ENCODE measurements at regions not wholly inside any gene's neighbourhood (a gene's known extent, or its start where the extent isn't known, plus 50 kb on each side); places are given as distances from the start of the nearest gene placed in this dataset.
"Not testable (repeated sequence)": the region's sequence is repeated elsewhere in the genome, so short reads cannot be mapped to it uniquely, and the experiment has no call there.

DNA sequence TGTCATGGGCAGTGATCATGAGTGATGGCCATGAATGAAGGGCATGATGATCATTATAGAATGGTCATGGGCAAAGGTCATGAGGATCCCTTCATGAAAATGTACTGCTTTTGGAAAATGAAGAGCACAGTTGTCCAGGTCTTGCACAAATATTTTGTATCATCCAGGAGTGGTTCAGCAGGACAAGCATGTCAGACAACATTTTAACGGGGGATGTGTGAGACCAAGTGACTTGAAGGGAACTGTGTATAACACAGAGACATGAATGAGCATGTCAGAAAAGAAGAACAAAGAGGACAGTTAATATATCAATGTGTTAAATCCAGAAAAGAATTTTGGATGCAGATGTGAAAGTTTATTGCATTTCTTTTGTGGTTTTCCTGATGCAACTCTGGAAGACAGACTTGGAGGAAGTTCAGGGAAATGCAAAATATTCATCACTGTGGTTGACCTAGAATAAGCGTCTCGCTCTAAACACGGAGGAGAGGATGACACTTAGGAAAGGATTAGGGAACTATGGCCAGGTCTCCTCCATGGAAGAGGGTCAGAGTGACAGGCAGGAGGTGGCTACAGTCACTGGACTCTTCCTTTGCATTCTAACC lies 116.1 kb upstream of the IRX4 start:
- no peak for DNase-seq

DNA sequence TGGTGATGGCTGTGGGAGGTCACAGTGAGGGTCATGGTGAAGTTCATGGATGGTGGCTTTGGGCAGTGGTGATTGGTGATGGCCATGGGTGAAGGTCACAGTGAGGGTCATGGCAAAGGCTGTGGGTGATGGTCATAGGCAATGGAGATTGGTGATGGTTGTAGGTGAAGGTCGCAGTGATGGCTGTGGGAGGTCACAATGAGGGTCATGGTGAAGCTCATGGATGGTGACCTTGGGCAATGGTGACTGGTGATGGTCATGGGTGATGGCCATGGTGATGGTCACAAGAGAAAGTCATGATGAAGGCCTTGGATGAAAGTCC lies 115.6 kb upstream of the IRX4 start:
- DNase-seq, result no peak

DNA sequence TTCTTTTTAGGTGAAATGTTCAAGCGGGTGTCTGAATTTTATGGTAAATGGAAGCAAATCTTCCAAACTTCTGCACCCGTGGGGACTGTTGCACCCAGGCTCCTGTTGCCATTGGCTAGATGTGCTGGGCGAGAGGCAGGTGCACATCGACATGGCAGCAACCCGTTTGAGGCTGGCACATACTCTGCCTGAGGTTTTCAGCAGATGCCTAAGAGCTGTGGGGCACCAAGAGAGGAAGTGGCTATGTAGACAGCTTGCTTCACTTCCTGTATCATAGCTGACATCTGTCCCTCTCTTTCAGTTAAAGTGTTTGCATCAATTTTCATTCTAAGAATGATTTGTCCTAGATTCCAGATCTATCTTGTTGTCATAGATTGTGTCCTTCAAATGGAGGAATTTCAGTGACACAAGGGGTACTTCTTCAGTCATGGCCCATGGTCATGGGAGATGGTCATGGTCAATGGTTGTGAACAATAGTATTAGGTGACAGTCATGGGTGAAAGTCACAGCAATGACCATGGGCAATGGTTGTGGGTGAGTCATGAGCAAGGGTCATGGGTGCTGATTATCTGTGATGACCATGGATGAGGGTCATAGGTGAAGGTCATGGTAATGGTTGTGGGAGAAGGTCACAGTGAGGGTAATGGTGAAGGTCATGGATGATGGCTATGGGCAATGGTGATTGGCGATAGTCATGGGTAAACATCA lies 115.1 kb upstream of the IRX4 start:
- no peak for DNase-seq

DNA sequence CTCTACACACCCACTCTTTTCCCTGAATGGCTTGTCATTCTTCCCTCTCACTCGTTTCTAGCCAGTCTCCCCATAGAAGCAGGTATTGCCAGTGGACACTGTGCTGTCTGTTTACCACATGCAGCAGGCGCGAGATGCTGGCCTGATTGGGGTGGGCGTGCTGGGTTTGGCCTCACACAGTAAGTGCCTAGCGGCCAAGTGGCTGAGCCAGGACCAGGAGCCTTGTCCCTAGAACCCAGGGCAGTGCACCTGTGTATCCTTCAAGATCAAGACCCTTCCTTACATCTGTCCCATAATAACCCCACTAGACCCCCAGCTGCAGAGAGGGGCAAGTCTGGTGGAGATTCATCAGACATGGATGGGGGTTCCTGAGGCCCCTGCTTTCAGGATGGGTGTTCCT lies 112.8 kb upstream of the IRX4 start:
- DNase-seq, result no peak

DNA sequence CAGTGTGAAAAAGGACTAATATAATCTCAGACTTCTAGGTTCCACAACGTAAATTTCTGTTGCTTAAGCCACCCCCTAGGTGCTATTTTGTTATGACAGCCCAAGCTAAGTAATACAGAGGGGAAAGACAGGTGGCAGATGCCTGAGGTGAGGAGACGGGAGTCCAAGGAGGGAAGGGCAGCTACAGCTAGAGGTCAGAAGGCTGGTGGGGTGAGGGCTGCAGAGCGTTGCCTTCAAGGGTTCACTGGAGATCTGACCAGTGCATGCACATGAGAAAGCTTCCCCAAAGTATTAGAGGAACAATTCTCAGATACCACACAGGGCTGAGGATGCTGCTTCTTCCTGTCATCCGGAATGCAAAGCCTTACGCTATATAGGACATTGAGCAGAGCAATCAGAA lies 104.7 kb upstream of the IRX4 start:
- no peak for DNase-seq

DNA sequence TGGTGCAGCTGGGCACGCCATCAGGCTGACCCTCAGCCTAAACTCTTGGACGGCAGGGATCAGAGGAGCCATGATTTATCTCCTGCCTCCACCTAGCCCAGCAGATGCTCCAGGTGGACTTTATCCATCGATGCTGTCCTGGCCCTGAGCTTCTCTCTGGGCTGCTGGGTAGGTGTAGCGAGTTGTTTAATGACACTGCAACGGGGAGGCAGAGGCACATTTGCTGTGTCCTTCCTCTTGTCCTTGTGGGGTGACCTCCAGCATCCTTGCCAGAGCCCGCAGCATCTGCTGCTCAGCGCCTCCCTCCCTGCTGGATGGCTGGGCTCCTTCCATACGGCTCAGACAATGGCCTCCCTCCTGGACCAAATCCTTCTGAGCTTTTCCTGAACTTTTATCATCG lies 103.1 kb upstream of the IRX4 start:
- no peak for DNase-seq

DNA sequence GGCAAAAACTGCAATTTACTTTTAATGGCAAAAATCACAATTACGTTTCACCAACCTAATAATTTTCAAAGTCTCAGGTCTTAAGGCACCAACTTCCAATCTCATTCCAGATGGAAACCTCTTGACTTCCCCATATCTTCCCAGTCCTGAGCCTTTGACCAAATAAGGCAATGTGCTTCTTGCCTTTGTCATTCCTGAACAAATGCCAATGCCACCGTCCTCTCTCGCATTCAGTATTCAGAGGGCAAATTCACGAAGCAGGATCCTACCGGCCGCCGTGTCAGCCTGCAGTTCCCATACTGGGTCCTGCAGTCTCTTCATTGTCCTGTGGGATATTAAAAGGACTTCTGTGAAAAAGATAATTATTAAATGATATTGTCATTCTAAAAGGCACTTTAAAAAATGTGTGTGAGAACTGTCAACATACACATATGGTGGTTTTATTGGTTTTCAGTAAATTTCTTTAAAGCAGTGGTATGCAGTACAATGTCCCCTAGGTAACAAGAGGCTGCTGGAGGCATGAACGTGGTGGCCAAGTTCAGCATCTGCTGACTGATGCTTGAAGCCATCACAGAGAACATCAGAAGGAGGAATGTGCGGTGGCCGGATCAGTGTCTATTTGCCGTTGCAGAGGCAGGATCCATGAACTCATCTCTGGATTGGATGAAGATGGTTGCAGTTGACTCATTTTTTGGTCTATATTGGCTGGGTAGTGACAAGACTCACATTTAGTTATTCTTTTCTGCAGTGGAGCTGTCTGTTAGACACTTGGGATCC lies 101.4 kb upstream of the IRX4 start:
- DNase-seq, result no peak

DNA sequence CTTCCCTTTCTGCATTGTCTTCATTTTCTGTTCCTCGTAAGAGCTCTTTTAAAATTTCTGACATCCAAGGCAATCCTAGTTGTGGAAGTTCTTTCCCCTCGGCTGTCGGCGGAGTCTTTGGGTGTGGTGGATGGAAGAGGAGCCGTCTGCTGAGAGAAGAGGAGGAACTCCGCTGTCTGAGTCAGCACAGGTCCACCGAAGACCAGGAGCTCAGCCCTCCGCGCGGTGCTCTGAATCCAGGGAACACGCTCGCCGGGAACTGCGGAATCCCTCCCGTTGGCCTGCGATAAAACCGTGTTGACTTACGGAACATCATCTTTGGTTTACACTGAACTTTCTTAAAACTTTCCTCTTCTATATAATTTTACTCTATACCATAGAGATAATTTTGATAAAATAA lies 100.7 kb upstream of the IRX4 start:
- DNase-seq, result no peak

DNA sequence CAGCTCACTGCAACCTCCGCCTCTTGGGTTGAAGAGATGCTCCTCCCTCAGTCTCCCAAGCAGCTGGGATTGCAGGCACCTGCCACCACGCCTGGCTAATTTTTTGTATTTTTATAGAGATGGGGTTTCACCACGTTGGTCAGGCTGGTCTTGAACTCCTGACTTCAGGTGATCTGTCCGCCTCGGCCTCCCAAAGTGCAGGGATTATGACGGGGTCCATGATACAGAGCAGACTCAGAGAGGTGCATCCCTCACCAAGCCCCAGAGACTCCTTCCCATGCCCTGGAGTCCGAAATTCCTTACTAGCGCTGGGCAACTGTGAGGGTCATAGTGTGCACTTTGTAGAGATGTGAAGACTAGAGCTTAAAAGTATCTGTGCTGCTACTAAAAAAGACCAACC lies 99.8 kb upstream of the IRX4 start:
- not testable (repeated sequence) for DNase-seq

DNA sequence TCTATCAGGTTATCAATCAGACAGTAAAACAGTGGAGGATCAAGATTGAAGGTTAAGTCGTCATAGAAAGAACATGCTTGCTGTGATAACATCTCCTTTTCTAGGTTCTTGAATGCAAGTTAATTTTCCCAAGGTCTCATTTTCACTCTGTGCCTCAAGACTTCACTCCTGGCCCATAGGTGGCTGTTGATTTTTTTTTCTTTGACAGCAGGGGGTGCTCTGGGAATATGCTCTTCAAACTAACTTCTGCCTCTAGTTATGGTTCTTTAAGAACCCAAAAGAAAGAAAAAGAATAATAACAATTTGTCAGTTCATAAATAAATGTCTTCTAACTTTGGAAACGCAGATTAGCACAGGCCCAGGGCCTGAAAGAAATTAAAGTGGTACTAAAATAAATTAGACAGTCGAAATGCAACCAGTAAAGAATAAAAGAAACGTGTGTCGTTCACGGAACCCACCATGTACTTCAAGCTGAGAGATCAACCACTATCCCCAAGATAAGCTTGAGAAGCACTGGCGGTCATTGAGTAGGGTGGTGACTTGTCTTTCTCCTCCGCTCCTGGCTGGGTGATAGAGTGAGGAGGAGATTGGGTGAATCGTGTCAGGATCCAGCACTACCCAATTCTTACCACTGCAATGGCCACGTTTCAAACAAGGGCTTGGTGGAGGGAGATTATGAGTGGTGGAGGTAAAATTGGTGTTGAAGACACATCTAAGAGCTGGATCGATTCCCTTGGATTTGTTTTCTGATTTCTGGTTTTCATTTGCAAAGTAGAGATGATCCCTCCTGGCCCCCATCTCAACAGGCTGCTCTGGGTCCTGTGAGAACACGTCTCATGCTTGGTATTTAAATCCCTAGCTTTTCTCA lies 93.4 kb upstream of the IRX4 start:
- DNase-seq, result no peak

DNA sequence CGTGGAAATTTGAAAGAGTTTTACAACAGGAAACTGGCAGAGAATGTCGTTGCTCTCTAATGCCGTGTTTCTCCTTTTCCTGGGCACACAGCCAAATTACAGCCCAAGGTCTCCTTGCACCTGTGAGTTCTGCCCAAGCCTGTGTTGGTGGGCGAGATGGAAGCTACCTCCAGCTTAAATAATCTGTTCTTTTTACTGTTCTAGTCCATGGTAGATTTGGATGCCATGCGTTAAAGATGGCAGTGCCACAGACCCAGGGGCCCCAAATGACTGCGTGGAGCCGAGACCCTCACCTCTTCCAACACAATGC lies 92.6 kb upstream of the IRX4 start:
- DNase-seq, result no peak

DNA sequence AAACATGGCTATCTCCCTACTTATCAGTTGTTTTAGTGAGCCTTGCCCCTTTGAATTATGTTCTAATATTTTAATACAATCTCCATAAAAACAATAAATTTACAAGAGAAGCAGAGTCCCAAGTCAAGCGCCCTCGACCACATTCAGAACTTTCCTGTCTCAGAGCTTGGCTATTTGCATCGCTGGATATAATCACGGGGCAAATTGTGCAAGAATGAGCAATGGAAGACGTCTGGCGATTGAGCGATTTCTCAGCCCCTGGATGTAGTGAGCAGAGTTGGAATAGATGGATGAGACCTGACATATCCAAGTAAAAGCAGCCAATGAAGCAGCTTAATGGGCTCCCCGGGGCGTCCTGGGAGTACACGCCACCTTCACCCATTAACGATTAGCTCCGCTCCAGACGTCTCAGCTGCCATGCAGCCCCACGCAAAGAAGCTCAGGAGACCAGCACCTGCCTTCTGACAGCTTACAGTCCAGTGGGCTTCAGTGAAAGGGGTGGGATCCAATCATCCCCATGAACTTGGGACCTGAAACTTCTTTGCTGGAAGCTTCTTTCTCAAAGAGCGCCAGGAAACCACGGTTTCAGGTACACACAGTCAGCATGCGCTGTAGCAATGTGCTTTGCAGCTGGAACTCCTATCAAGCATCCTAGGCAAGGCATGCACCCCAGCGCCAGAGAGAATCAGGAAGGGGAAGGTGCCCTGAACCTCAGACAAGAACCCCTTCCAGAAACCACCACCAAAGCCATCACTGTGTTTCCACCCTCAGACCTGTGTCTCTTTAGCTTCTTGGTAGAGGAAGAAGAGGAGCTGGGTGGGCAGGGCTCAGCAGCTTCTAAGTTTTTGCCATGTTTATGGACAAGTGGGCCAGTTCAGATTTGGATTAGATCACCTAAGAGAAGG lies 92.0 kb upstream of the IRX4 start:
- no peak for DNase-seq

DNA sequence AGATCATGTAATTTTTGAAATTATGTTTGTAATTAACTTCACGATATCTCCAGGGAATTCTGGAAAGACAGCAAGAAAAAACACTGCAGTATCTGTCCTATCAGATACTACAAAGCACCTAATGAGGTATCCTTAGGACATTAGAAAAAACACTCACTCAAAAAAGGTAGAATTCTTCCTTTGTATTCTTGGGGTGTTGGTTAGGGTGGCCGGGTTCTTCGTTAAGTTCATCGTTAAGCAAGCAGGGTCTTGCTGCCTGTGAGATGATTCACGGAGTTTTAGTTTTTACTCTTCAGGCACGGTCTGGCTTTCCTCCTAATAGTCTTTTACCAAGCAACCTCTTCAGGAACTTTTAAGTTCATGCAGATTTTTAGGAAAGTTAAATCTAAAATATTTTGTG lies 91.4 kb upstream of the IRX4 start:
- DNase-seq, result no peak

DNA sequence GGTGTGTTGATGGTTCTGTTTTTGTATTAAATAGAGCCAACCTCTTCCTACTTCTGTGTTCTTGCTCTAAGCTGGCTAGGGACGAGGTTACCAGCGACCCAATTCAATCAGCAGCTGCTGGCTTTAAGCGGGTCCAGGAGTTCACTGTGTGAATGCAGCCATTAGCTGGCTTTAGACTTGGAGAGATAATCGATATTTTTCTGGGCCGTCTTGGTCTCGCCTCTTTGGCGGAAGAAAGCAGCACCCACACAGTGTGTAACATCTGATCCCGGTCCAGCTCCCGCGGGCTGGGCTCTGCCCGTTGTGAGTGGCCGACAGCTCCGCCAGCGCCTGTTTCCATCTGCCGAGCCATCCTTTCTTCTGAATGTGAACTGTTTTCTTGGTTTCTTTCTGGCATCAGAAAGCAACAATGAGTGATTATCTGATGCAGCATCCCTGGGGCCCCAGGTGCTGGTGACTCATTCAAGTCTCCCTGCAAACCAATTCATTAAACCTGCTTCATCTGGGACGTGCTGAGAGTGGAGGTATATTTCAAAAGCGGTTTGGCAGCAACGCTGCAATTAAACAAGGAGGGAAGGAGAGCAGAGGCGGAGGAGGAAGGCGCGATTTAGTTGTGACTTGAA lies 90.8 kb upstream of the IRX4 start:
- no peak for DNase-seq

DNA sequence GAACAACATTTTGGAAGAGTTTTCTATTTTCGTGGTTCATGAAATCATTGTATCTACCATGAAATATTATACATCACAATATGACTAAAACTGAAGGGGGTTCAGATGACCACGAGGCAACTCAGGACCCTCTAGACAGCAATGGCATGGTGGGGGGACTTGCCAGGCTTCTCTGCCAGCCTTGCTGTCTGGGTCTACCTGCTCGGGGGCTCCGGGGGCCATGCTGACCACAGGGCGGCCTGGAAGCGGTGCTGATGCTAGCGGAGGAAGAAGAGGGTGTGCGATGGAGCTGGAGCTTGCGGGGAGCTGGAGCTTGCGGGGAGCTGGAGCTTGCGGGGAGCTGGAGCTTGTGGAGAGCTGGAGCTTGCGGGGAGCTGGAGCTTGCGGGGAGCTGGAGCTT lies 89.2 kb upstream of the IRX4 start:
- no peak for DNase-seq

DNA sequence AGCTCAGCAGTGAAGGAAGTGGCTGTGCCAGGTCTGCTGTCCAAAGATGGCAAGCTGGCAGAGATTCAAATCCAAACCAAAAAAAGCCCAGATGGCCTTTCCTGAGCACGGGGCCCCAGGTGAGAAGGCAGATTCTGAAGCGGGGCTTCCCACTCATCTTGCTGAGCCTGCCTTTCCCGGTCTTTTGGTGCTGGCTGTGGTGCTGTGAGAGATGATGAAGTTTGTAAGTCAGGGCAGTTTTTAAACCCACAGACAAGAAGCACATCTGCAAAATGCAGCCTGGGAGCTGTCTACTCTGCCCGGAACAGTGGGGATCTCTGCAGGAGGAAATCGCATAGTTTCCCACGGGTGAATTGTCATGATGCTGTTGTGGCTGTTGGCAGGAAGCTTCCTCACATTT lies 85.0 kb upstream of the IRX4 start:
- DNase-seq, result peak; percentile 32

DNA sequence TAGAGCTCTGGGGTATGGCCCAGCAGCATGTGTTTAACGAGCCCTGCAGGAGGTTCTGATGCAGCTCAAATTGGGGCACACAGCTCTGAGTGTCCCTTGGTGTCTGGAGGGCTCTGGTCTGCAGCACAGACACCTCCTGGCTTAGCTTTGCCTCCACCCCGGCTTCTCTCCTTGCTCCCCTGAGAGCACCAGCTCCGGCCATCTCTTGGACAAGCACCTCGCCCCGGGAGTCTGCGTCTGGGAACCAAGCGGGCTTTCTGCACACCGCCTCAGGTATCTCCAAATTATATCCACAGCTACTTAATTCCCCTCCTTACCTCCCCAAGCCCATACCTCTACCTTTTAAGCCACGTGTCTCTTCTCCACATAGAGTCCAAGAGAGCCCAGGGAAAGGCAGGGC lies 83.7 kb upstream of the IRX4 start:
- DNase-seq, result peak; percentile 33

DNA sequence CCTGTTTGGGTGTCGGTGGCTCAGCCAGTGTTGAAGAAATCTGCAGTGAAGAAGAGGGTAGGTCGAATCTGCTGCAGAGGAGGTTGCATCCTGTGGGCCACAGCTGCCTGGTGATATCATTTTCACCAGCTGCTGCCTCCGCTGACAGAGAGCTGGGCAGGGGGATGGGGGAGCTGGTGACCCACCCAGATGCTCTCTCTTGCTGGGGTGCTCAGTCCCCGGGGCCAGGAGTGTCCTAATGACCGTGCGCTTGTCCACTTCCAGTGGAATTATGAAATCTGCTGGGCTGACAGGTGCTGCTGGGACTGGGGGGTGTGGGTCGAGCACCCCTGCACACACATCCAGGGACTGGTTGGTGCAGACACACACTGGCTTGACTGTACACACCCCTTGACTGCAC lies 83.2 kb upstream of the IRX4 start:
- peak; percentile 38 for DNase-seq

DNA sequence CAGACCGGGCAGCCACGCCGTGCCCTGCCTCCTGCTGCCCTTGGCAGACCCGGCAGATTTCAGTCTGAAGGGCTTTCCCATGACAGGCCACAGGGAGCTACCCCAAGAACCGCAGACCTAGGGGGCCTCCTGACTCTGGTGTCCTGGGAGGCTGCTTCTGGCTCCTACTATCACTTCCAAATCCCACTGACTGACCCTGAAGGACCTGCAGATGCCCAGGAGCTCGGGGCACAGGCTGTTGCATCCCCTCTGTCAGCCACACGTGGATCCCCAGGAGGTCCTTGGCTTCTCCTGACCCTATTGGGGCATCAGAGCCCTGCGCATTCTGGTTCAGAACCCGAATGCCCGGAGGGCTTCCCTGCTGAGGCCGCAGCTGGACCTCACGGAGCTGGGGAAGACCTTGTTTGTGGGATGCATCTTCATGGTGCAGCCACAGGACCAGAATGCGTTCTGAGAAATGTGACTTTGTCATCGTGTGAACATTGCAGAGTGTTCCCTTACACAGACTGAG lies 81.3 kb upstream of the IRX4 start:
- DNase-seq, result peak; percentile 32

DNA sequence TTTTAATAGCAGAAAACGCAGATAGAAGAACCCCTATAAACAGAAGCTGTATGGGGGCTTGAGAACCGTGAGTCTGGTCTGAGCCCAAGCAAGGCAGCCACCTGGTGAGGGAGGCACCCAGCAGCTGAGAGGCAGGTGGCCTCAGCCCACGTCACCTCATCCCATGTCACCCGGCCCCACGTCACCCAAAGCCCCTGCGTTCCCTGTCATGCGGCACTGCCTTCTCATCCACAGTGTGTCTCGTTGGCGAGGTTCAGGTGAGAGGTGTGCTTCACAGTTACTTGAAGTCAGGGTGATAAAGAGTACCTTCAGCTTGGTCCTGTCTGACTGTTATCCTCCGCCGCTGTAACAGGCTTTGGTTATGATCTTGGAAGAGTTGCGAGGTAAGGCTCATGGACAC lies 80.6 kb upstream of the IRX4 start:
- DNase-seq, result peak; percentile 9

DNA sequence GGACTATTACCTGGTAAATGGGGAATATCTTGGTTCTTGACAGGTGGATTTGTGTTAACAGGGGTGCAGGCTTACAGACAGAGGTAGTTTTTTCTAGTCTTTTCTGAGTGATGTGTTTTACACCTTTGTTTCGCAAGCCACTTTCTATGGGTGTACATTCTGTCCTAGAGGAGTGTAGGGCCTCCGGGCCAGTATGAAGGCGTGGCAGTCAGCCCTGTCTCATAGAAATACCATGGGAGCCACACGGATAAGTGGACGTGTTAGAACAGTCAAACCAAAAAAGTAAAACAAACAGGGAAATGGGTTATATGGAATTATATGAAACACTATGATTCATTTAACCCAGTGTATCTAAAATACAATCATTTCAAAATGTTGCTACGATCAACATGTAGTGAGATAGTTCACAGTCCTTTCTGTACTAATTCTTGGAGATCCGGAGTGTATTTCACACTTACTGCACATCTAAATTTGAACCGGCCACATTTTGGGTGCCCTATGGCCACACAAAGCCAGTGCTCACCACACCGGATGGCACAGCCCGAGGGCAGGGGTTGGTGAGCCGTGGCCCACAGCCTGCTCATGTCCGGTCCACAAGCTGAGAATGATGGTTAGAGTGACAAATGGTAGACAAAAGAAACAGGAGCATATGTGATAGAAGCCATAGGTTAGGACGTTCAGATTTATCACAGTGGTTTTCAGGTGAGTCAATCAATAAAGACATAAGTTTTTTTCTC lies 80.1 kb upstream of the IRX4 start:
- peak; percentile 5 for DNase-seq

Data from activated CD8-positive, alpha-beta memory T cell treated with anti-CD3 and anti-CD28 coated beads for 24 hours (primary cell).